Glutamatergic neuron (in vitro differentiated cells): ENCODE measurements at regions not wholly inside any gene's neighbourhood (a gene's known extent, or its start where the extent isn't known, plus 50 kb on each side); places are given as distances from the start of the nearest gene placed in this dataset.
"Not testable (repeated sequence)": the region's sequence is repeated elsewhere in the genome, so short reads cannot be mapped to it uniquely, and the experiment has no call there.

ENCODE experiments used
- DNase-seq: peaks from one replicate; pipeline ENCODE4 v3.0.0; 2022
- H3K27ac Mint-ChIP-seq: one replicate; pipeline ENCODE4 v1.8.0; 2020; ENCODE audit warnings: mild to moderate bottlenecking, mixed read lengths, inconsistent platforms; ENCODE audit not compliant: unreplicated experiment
- H3K27me3 Mint-ChIP-seq: one replicate; pipeline ENCODE4 v1.8.0; 2020; ENCODE audit warnings: mild to moderate bottlenecking, moderate library complexity, mixed read lengths, inconsistent platforms; ENCODE audit not compliant: unreplicated experiment
- H3K36me3 Mint-ChIP-seq: one replicate; pipeline ENCODE4 v1.8.0; 2020; ENCODE audit warnings: mild to moderate bottlenecking, mixed read lengths, inconsistent platforms; ENCODE audit not compliant: unreplicated experiment
- H3K4me1 Mint-ChIP-seq: one replicate; pipeline ENCODE4 v1.8.0; 2020; ENCODE audit warnings: mild to moderate bottlenecking, low read depth, mixed read lengths, inconsistent platforms; ENCODE audit not compliant: unreplicated experiment
- H3K4me3 Mint-ChIP-seq: one replicate; pipeline ENCODE4 v1.8.0; 2020; ENCODE audit warnings: mild to moderate bottlenecking, mixed read lengths, inconsistent platforms; ENCODE audit not compliant: unreplicated experiment
- H3K9me3 Mint-ChIP-seq: one replicate; pipeline ENCODE4 v1.8.0; 2020; ENCODE audit warnings: mild to moderate bottlenecking, moderate library complexity, mixed read lengths, inconsistent platforms; ENCODE audit not compliant: unreplicated experiment
- TF ChIP-seq, protein P1 (sequence below): fragments of 200-600 bp; sonication (generic); IDR thresholded peaks from one replicate; pipeline ENCODE4 v1.5.0; 2021; ENCODE audit not compliant: partially characterized antibody, unreplicated experiment

DNA sequence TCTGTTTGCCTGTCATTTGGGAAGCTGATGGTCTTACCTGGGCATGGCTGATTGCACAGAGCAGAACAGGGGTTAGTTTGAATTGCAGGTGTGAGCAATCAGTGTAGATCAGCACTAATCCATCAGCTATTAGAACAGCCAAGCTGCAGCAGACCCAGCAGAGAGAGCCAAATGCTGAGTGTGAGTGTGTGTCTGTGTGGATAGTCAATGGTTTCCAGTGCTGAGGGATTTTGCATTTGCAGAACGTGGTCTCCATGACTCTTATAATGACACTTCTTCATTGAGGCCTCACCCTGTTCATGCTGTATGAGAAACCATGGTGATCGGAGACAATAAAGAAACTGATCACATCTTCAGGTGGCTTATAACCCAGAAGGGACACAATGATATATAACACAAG, 312.1 kb downstream of the SOX2 start:
- H3K27me3 Mint-ChIP-seq = peaks cover 2% of the 10 kb centered on the region
- H3K36me3 Mint-ChIP-seq = no peaks in the 10 kb centered on the region
- H3K9me3 Mint-ChIP-seq = peaks cover 1% of the 10 kb centered on the region
- H3K4me3 Mint-ChIP-seq = no peak overlapping the region
- TF ChIP-seq, protein P1, sequence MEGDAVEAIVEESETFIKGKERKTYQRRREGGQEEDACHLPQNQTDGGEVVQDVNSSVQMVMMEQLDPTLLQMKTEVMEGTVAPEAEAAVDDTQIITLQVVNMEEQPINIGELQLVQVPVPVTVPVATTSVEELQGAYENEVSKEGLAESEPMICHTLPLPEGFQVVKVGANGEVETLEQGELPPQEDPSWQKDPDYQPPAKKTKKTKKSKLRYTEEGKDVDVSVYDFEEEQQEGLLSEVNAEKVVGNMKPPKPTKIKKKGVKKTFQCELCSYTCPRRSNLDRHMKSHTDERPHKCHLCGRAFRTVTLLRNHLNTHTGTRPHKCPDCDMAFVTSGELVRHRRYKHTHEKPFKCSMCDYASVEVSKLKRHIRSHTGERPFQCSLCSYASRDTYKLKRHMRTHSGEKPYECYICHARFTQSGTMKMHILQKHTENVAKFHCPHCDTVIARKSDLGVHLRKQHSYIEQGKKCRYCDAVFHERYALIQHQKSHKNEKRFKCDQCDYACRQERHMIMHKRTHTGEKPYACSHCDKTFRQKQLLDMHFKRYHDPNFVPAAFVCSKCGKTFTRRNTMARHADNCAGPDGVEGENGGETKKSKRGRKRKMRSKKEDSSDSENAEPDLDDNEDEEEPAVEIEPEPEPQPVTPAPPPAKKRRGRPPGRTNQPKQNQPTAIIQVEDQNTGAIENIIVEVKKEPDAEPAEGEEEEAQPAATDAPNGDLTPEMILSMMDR = no peak
- H3K27ac Mint-ChIP-seq = no peak overlapping the region
- DNase-seq = no peak
- H3K4me1 Mint-ChIP-seq = no peaks in the 10 kb centered on the region

DNA sequence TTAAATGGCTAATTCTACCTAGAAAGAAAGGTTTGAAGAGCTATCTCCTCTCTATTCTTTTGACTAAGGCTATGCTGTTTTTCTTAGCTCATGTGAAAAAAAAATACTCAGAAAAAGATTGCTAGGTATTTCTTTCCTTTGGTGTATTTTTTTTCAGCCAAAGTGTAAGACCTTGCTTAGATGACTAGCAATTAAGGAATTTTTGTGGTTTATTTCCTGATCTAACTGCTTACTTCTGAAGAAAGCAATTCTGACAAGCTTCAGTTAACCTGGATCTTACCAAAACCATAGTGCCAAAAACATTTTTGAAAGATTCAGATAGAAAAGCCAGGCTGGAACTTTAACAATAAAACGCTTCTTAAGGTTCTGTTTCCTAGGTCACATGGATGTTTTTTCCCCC, 315.6 kb downstream of the SOX2 start:
- no peak overlapping the region for H3K27ac Mint-ChIP-seq
- H3K9me3 Mint-ChIP-seq = no peaks in the 10 kb centered on the region
- TF ChIP-seq, protein P1 = no peak
- no peak overlapping the region for H3K4me3 Mint-ChIP-seq
- H3K27me3 Mint-ChIP-seq = no peaks in the 10 kb centered on the region
- DNase-seq = no peak
- H3K4me1 Mint-ChIP-seq = no peaks in the 10 kb centered on the region
- H3K36me3 Mint-ChIP-seq = no peaks in the 10 kb centered on the region

DNA sequence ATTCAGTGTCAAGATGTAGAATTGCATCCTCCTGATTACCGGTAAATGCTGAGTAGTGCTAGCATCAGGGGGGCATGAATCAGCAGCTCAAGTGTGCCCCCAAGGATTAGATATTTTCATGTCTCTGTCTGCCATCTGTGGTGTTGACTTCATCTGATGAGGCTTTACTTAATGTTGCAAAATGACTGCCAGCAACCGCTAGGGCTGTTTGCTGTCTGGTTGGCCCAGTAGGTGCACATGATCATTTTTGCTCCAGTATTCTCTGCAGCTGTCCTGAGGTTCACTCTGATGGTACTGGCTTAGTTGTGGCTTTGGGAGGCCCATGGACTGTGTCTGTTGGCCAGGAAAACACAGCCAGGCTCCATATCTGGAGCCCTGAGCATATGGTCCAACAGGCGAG, 316.4 kb downstream of the SOX2 start:
- Mint-ChIP-seq H3K9me3 (no peaks in the 10 kb centered on the region), H3K4me1 (no peaks in the 10 kb centered on the region), H3K27me3 (no peaks in the 10 kb centered on the region), H3K4me3 (no peak overlapping the region), H3K36me3 (no peaks in the 10 kb centered on the region), H3K27ac (no peak overlapping the region)
- no peak for DNase-seq
- TF ChIP-seq, protein P1 = no peak

DNA sequence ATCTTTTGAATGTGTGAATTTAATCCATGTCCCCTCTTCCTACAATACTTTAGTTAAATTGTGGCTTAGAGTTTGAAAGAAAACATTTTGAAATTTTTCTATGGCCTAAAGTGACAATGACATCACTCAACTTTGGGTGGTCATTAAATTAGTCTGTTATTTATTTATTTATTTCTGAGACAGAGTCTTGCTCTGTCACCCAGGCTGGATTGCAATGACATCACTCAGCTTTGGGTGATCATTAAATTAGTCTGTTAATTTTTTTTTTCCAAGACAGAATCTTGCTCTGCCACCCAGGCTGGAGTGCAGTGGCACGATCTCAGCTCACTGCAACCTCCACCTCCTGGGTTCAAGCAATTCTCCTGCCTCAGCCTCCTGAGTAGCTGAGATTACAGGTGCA, 322.5 kb downstream of the SOX2 start:
- not testable (repeated sequence) for H3K9me3 Mint-ChIP-seq, H3K36me3 Mint-ChIP-seq, H3K4me3 Mint-ChIP-seq, H3K4me1 Mint-ChIP-seq, H3K27me3 Mint-ChIP-seq, H3K27ac Mint-ChIP-seq, DNase-seq

DNA sequence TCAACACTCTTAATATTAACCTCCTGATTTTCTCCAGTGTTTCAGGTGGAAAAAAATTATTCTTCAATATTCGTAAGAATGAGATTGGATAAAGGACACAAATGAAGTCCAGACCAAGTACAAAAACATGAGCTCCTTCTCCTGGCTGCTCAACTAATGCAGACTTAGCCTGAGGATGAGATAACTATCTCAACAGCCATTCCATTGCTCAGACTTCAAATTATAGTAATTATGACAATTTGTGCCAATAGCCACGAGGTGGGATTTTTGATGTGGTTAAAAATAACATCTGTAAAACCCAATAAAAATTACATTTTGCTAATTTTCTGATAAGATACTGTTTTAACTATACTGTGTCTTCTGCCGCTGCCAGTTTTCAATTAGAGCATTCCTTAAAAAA, 323.6 kb downstream of the SOX2 start:
- Mint-ChIP-seq H3K9me3 (no peaks in the 10 kb centered on the region), H3K36me3 (no peaks in the 10 kb centered on the region), H3K4me1 (no peaks in the 10 kb centered on the region), H3K4me3 (no peak overlapping the region), H3K27me3 (no peaks in the 10 kb centered on the region), H3K27ac (no peak overlapping the region)
- DNase-seq = no peak
- TF ChIP-seq, protein P1 = no peak

DNA sequence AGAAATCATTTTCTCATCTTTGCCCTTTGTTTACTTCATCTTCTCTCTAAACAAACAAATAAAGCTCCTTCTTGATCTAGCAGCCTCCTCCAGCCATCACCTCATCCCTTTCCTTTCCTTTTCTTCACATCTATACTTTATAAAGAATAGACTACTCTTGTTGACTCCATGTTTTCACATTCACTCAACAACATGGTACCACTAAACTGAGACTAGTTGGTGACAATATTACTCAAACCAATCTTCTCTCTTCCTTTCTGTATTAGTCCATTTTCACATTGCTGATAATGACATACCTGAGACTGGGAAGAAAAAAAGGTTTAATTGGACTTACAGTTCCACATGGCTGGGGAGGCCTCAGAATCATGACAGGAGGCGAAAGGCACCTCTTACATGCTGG, 324.7 kb downstream of the SOX2 start:
- no peak overlapping the region for H3K4me3 Mint-ChIP-seq
- H3K36me3 Mint-ChIP-seq = no peaks in the 10 kb centered on the region
- no peak for DNase-seq
- TF ChIP-seq, protein P1 = no peak
- H3K4me1 Mint-ChIP-seq = no peaks in the 10 kb centered on the region
- H3K9me3 Mint-ChIP-seq = no peaks in the 10 kb centered on the region
- no peak overlapping the region for H3K27ac Mint-ChIP-seq
- no peaks in the 10 kb centered on the region for H3K27me3 Mint-ChIP-seq
